ENCODE measurements at regions not wholly inside any gene's neighbourhood (a gene's known extent, or its start where the extent isn't known, plus 50 kb on each side); places are given as distances from the start of the nearest gene placed in this dataset.
"Not testable (repeated sequence)": the region's sequence is repeated elsewhere in the genome, so short reads cannot be mapped to it uniquely, and the experiment has no call there.

DNA sequence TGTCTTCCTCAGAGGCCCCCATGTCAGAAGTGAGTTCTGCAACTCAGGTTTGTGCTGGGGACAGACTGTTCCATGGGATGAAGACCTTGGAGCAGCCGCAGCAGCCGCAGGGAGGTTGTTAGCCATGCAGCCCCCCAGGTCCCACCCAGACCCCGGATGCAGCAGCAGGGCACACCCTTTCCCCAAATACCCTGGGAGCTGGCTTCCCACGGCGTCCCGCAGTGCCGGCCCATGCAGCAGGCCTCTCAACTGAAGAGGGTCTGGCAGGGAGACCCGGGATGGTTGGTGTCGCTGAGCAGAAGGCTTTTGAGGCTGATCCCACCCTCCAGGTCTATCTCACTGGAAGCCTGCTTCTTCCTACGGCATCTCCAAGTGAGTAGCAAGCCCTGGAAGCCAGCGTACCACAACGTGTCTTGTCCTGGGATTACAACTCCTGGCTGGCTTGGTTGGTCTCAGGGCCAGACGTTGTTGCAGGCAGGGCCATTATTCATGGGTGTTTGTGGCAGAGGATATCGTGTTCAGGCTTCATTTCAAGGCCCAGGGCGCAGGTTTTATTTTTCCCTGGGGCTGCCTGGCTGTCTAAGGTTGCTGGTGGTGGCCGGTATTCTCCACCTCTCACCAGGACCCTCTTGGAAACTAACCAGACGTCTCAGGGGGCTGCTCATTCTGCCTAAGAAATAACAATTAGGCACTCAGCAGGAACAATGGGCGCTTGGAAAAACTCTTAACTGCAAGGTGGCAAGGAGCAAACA is 223.2 kb downstream of the C16orf95 start:
- no peak for DNase-seq (ENCODE audit: low spot score)

DNA sequence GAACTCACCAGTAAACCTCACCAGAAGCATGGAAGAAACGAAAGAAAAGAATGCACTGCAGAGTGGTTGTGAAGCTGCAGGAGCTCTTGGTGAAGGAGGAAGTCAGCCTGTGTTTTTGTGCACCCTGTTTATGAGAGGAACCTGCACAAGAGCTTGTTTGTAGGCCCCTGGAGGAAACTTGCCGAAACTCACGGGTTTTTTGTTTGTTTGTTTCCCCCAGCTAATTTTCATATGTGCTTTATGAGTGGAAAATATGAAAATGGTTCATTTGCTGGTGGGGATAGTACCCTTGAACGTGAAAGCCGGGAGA is 222.7 kb downstream of the C16orf95 start:
- no peak for DNase-seq (ENCODE audit: low spot score)

DNA sequence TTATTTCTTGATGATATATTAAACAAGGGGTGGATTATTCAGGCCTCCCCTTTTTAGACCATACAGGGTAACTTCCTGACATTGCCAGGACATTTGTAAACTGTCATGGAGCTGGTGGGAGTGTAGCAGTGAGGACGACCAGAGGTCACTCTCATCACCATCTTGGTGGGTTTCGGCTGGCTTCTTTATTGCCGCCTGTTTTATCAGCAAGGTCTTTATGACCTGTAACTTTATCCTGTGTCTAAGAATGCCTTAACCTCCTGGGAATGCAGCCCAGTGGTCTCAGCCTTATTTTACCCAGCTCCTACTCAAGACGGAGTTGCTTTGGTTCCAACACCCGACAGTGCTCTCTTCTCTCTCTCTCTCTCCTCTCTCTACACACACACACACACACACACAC is 221.9 kb downstream of the C16orf95 start:
- DNase-seq (ENCODE audit: low spot score): no peak

DNA sequence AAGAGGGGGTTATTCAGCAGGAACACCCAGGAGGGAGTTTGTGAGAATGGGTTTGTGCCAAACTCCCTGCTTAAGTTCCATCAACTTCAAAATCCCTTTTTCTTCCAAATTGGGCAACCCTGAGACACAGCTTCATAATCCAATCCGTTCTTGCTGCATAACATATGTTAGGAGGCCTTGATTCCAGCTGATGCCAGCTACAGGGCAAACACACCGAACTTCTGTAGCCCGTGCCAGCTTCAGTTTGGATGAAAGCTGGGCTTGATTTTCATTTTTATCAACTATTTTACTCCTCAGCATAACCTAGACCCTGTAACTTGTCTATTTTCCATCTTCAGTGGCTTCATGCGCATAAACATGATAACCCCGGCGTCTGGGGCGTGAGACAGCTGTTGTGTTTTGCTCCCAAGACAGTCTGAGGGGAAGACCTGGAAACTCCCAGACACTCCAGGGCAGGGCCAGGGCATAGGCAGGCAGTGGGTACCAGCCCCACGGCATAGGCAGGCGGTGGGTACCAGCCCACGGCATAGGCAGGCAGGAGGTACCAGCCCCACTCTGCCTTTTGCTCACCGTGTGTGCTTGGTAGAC is 220.4 kb downstream of the C16orf95 start:
- no peak for DNase-seq (ENCODE audit: low spot score)

DNA sequence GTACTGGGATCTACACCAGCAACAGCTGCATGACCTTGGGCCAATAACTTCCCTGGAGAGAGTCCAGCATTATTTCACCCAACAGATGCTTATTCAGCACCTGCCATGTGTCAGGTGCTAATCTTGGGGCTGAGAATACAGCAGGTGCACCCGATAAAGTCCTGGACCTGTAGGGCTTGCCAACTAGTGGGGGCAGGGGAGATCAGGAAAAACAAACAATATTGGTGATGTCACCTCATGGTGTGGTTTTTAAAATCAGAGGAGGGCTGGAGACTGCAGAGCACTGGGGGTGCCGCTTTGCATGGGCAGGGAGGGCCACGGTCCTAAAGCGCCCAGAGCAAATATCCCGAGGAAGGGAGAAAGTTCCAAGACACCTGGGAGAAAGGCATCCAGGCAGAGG is 218.8 kb downstream of the C16orf95 start:
- DNase-seq (ENCODE audit: low spot score): no peak

DNA sequence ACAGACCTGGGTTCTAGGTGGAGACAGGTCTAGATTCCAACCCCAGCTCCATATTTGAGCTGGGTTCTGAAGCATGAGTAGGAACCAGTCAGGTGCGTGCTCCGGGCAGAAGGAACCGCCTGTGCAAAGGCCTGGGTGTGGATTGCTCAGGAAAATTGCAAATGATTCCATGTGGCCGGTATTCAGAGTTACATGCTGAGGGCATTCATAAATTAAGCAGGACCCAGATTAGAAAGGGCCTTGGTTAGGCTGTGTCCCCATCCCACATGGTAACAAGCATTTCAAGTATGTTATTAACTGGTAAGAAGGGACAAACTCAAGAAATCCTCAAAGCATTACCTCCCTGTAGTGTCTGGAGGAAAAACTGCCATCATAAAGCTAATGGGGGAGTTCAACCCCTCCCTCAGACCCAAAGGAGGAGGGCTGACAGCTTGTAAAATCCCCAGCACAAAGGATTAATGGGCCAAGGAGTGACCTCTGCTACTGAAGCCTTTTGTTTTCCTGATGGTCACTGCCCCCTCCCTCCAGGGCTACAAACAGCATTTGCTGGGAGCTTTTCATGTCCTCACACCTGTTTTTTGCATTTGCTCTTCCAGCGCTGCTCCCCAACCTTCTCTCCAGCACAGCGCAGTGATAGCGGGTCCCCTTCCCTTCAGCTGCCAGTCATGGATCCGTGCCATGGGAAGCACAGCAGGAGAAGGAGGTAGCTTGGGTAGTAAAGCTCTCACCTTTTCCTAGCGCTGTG is 218.0 kb downstream of the C16orf95 start:
- no peak for DNase-seq (ENCODE audit: low spot score)

DNA sequence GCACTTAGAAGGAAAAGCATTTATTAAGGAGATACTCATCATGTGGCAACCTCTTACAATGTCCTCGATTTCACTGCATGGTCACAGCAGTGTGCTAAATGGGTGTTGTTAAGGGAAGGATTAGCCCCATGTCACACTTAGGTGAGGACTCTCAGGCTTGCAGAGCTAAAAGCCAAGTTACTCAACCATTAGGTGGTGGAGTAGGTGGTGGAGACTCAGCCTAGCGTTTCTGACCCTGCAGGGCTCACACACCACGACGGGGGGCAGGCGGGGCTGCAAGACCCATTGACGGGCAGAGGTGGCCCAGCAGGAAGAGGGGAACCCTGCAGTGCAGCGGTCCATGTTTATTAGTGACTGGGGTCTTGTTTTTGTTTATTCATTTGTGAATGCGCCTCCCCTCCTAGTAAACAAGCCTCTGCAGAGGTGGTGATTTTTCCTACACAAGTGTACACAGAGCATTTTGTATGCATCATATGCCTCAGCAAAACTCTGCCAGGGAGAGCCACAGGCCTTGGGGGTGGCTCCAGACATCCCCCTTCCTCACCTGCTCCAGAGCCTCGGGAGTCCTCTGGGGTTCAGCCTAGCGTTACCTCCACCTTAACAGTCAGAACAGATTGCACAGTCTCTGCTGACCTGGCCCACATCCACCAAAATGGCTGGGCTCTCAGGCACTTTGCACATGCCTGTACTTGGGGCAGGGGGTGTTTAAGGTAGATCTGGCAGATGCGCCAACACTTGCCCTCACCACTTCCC is 216.7 kb downstream of the C16orf95 start:
- no peak for DNase-seq (ENCODE audit: low spot score)

- DNase-seq (ENCODE audit: low spot score): no peak
These were observed 215.3 kb downstream of the C16orf95 start for GRCh38 chr16:87101903-87102302.

GRCh38 chr16:87107201-87107600 is 210.0 kb downstream of the C16orf95 start:
- no peak for DNase-seq (ENCODE audit: low spot score)

GRCh38 chr16:87108278-87108677 is 208.9 kb downstream of the C16orf95 start:
- no peak for DNase-seq (ENCODE audit: low spot score)

DNA sequence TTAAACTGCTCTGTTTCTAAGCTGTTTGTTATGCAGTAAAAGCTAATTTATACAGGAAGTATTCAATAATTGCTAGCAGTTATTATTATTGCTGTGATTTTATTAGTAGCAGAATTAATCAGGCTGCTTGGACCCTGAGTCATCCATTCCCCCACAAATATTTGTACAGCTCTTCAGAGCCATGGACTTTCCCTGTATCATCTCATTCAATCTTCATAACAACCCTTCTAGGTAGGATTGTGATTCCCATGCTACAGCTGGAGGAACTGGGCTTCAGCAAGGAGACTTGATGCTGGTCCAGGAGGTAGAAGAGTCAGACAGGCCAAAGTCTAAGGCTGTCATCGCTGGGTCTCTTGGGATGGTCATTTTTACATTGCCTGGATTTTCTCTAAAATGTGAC is 208.3 kb downstream of the C16orf95 start:
- DNase-seq (ENCODE audit: low spot score): no peak

DNA sequence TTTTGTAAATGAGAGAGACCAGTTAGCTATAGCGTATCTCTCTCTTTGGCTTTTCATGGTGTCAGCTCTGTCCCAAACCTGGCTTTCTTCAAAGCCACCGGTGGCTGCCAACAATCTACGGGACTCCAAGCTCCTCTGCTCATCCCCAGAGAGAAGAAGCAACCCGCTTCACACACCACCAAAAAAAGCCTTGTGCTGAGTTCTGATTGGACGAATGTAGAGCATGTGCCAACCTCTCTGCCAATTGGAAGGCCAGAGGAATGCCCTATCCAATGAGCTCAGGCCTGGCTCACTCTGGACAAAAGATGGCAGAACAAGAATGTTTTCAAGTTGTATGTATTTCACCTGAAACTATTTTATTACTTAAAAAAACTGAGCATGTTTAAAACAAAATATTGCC is 202.4 kb downstream of the C16orf95 start:
- DNase-seq (ENCODE audit: low spot score): no peak

- DNase-seq (ENCODE audit: low spot score): no peak
These were observed 201.5 kb downstream of the C16orf95 start for GRCh38 chr16:87115646-87116045.

DNA sequence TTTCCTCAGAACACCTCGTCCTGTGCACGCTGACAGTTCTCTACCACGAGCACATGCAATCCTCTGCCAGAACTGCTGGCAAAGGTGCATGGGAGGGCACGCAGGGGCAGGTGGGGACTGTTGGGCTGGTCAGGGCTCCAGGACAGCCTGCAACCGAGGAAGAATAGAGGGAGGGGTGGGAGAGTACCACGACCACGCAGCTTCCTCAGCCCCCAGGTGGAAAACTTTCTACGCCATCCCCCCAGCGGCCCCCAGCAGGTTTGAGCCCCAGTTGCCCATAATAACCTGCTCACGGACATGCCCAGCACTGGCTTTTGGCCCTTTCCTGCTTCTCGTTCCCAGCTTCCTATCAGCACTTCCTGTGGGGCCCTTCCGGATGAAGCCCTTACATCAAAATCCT is 199.3 kb downstream of the C16orf95 start:
- DNase-seq (ENCODE audit: low spot score): no peak

- DNase-seq (ENCODE audit: low spot score): no peak
These were observed 198.0 kb downstream of the C16orf95 start for GRCh38 chr16:87119168-87119567.

DNA sequence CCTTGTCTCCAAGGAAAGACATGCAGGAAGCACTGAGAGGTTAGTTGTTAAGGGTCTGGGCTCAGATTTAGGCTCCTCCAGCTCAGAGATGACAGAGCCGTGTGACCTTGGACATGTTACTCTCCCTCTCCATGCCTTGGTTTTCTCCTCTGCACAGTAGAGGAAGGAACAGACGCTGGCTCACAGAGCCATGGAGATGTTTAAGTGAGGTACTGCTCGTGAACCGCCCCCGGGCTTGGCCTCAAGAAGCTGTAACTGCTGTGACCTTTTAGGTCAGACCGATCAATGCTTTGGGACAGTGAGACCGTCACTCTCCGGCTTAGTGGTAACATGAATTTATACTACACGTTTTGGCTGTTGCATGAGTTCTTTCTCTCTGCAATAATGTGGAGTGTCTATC is 197.4 kb downstream of the C16orf95 start:
- no peak for DNase-seq (ENCODE audit: low spot score)

- no peak for DNase-seq (ENCODE audit: low spot score)
These were observed 195.4 kb downstream of the C16orf95 start for GRCh38 chr16:87121816-87122215.

- DNase-seq (ENCODE audit: low spot score): no peak
These were observed 193.7 kb downstream of the C16orf95 start for GRCh38 chr16:87123356-87124001.

- DNase-seq (ENCODE audit: low spot score): not testable (repeated sequence)
These were observed 192.8 kb downstream of the C16orf95 start for GRCh38 chr16:87124405-87124804.

GRCh38 chr16:87125206-87126155 is 191.7 kb downstream of the C16orf95 start:
- DNase-seq (ENCODE audit: low spot score): peak; percentile 26
